NCI-H526 (cell line): ENCODE measurements at regions not wholly inside any gene's neighbourhood (a gene's known extent, or its start where the extent isn't known, plus 50 kb on each side); places are given as distances from the start of the nearest gene placed in this dataset.

Source experiments
- DNase-seq, 2 experiments: peaks; one replicate each; lab custom pipeline; 2025; lab: John Stamatoyannopoulos, UW

GRCh38 chr4:62256479-62256878, 1056.4 kb downstream of the ADGRL3 start:
- DNase-seq = no peak

DNA sequence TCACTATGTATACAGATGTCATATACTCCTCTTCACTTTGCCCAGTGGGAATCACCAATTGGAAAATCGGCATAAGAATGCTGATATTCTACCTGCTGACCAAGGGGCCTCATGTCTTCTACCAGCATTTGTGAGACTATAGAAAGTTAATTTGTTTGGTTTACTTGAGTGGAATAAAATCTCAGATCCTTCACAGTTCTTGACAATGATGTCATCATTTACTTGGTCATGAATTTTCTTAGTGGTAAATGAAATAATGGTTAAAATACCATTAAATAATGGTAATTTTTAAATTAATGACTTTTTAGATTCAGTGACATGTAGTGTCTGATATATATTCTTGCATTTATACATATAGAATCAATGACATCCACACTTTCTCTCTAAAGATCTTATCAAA, 1052.6 kb downstream of the ADGRL3 start:
- DNase-seq = no peak

GRCh38 chr4:62250100-62250499, 1050.0 kb downstream of the ADGRL3 start:
- no peak for DNase-seq

DNA sequence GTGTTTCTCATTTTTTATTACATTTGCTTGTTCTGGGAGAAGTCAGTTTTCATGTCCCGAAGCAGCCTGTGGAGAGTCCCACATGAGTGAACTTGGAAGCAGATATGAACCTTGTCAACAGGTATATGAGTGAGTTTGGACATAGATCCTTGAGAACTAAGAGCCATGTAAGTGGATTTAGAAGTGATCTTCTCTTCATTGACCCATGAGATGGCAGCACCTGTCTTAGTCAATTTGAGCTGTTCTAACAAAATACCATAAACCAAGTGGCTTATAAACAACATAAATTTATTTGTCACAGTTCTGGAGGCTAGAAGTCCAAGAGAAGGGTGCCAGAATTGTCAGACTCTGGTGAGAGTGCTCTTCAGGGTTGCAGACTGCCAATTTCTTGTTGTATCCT, 1043.8 kb downstream of the ADGRL3 start:
- DNase-seq = no peak

GRCh38 chr4:62235911-62236310, 1035.8 kb downstream of the ADGRL3 start:
- no peak for DNase-seq

GRCh38 chr4:62232814-62233213, 1032.7 kb downstream of the ADGRL3 start:
- no peak for DNase-seq

GRCh38 chr4:62231994-62232393, 1031.9 kb downstream of the ADGRL3 start:
- DNase-seq = no peak

GRCh38 chr4:62226082-62226481, 1026.0 kb downstream of the ADGRL3 start:
- DNase-seq = no peak

DNA sequence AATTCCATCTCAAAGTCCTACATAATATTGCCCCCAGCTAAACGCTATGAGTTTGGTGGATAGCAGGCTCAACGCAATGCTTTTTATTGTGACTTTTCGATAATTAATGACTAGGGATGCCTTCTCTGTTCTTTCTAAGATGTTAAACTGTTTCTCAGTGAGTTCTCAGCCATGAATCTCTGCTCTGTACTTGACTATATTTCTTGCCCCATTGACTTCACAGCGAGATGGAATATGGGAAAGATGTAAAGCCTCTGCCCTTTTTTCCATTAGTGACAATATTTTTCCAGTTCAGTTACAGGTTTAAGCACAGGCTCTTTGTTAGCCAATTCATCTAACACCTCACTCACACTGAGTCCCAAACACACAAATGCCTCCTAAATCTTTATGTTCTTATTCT, 1022.0 kb downstream of the ADGRL3 start:
- no peak for DNase-seq

GRCh38 chr4:62210486-62210885, 1010.4 kb downstream of the ADGRL3 start:
- no peak for DNase-seq

DNA sequence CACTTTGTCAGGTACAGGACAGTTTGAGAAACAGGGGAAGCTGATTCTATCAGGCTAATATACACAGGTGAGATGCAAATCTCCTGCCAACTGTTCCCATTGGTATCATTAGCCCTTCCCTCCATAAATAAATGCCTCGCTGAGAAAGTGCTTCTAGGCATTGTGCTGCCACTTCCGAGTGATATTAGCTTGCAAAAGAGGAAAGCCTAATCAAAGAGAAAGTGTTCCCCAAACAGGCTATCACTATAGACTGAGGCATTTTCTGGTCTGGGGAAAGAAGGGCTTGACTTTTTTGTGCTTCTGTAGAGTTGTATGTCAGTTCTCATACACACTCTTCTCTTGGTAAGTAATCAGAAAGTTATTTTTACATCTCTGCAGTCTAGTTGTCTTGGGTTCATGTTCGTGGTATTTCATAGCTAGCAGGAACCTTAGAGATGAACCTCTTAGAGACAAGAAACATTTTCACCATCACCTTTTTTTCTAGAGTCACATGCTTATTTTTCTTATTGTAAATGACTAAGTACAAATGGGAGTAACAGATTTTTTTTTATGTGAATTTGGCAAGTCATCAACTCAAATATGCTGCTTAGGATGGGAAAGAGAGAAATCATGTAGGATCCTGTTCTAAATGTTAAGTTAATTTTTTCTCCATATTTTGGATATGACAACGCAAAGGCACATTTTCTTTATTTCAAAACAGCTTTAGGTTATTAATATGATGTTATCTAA, 1009.8 kb downstream of the ADGRL3 start:
- DNase-seq = peak in 1 of 2 experiments; percentile 48

- no peak for DNase-seq
Observed at GRCh38 chr4:62208921-62209320, 1008.8 kb downstream of the ADGRL3 start.

- no peak for DNase-seq
Observed at GRCh38 chr4:62204136-62204535, 1004.0 kb downstream of the ADGRL3 start.

GRCh38 chr4:62199291-62199810, 999.2 kb downstream of the ADGRL3 start:
- no peak for DNase-seq

GRCh38 chr4:62196338-62196737, 996.2 kb downstream of the ADGRL3 start:
- DNase-seq = no peak

DNA sequence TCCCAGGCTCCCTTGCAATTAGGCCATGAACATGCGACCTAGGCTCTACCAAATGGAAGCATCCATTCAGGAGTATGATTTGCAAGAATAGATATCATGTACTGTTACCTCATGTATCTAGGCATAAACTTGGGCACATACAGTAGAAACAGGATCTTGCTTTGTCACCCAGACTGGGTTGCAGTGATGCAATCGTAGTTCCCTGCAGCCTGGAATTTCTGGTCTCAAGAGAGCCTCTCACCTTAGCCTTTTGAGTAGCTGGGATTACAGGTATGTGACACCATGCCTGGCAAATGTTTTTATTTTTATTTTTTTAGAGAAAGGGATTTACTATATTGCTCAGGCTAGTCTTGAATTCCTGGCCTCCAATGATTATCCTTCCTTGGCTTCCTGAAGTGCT, 994.2 kb downstream of the ADGRL3 start:
- no peak for DNase-seq

- no peak for DNase-seq
Observed at GRCh38 chr4:62193761-62194160, 993.6 kb downstream of the ADGRL3 start.

DNA sequence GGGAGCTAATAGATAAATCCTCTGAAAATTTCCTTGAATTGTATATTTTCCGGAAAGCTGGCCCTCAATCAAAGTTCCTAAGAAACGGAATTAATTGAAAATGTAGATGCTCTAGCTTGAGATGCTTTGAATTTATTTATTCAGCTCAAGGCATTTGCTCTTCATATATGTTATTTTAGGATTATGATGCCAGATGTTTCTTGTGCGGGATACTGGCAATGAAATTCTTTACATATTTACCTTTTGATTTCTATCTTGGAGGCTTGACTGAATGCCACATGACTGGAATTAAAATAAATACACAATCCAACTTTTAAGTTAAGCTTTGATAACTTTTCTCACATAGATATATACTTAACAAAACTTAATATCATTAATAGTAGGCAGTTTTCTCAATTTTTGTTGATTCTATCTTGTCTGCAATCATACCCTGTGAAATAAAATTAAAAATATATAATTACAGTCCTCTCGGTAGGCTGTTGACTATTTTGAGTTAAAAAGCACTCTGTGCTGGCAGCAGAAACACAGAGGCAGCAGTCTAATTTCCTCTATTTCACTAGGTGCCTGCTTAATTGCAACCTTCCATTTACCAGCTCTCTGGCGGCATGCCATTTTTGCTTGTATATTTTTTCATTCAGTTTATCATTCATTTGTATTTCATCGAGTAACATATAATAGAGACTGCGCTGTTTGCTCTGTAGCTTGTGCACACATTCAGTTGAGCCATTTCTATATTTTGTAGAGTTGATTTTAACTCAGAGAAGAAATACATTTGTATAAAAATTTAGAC, 991.5 kb downstream of the ADGRL3 start:
- no peak for DNase-seq

- no peak for DNase-seq
Observed at GRCh38 chr4:62170235-62170634, 970.1 kb downstream of the ADGRL3 start.

- DNase-seq = no peak
Observed at GRCh38 chr4:62168681-62169080, 968.6 kb downstream of the ADGRL3 start.

DNA sequence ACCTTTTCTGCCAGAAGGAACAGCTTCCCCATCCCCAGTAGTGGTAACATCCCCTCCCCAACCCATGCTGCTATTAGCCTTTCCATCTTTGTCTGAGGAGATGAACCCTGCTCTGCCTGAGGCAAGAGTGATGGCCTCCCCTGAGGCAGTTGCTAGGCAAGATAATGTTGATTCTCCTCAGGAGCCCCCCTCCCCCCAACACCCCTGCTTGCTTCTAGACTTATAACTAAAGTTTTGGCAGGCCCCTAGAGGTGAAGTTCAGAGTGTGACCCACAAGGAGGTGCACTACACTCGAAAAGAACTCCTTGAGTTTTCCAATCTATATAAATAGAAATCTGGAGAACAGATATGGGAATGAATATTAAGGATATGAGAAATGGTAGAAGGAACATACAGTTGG, 962.5 kb downstream of the ADGRL3 start:
- DNase-seq = no peak

DNA sequence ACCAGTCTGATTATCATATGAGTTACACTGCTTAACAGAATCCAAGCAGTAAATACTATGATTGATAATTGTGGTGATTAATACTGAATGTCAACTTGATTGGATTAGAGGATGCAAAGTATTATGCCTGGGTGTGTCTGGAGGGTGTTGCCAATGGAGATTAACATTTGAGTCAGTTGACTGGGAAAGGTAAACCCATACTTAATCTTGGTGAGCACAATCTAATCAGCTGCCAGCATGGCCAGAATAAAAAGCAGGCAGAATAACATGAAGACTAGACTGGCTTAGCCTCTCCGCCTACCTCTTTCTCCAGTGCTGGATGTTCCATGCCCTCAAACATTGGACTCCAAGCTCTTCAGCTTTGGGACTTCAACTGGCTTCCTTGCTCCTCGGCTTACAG, 961.3 kb downstream of the ADGRL3 start:
- no peak for DNase-seq

DNA sequence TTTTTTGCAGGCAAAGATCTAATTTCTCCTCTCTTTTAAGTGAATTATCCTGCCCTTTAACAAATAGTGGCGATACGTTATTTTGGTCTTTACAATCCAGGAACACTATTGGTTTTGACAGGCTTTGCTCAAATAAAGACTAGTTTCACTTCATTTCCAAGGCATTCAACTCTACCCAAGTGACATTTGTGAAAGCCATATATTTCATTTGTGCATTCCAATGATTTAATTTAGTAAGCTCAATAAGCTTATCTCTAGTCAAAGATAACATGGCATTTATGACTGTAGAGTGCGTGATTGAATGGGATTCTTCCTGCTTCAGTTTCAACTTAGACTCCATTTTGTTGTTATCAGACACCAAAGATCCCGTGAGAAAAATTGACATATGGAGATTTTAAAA, 959.8 kb downstream of the ADGRL3 start:
- DNase-seq = no peak
